Natural killer cell (primary cell): ENCODE measurements at regions not wholly inside any gene's neighbourhood (a gene's known extent, or its start where the extent isn't known, plus 50 kb on each side); places are given as distances from the start of the nearest gene placed in this dataset.

ENCODE experiments used
- ATAC-seq, 3 donors: fragments of 150-1000 bp in 2 of 3; fragments of 200-7000 bp in 1 of 3; cut with Tn5 transposase; 1 replicate in 1 of 3; 2 replicates in 2 of 3; pipeline ENCODE4 v1.10.0; 2021; ENCODE audit warnings: mild to moderate bottlenecking in 2 of 3, moderate library complexity in 2 of 3
- DNase-seq, 2 donors: peaks; one replicate each; pipeline versions ENCODE4 v3.0.0 to v3.0.0-alpha.2; 2013 to 2021; ENCODE audit warnings: mixed read lengths in 1 of 2
- H3K27ac ChIP-seq: one replicate; pipeline ENCODE4 v1.5.1; 2013; ENCODE audit warnings: mild to moderate bottlenecking, low read length
- H3K27me3 ChIP-seq: one replicate; pipeline ENCODE4 v1.6.1; 2013; ENCODE audit warnings: low read length; ENCODE audit not compliant: control insufficient read depth, insufficient read depth
- H3K36me3 ChIP-seq: one replicate; pipeline ENCODE4 v1.6.1; 2013; ENCODE audit warnings: low read length; ENCODE audit not compliant: control insufficient read depth, insufficient read depth
- H3K4me1 ChIP-seq: one replicate; pipeline ENCODE4 v1.6.1; 2013; ENCODE audit warnings: low read length; ENCODE audit not compliant: control insufficient read depth, insufficient read depth
- H3K4me3 ChIP-seq: one replicate; pipeline ENCODE4 v1.5.1; 2013; ENCODE audit warnings: low read length
- H3K9me3 ChIP-seq: one replicate; pipeline ENCODE4 v1.6.1; 2013; ENCODE audit warnings: low read length; ENCODE audit not compliant: control insufficient read depth, insufficient read depth
- H3K27ac Mint-ChIP-seq, 2 donors: one replicate each; pipeline ENCODE4 v1.8.0; 2022; ENCODE audit warnings: mild to moderate bottlenecking in 2 of 2, mixed read lengths in 2 of 2, moderate library complexity in 1 of 2
- H3K27me3 Mint-ChIP-seq, 2 donors: one replicate each; pipeline ENCODE4 v1.8.0; 2022; ENCODE audit warnings: low read depth in 2 of 2, mixed read lengths in 2 of 2
- H3K36me3 Mint-ChIP-seq: one replicate; pipeline ENCODE4 v1.8.0; 2022; ENCODE audit warnings: mixed read lengths
- H3K4me1 Mint-ChIP-seq, 2 donors: one replicate each; pipeline ENCODE4 v1.8.0; 2022; ENCODE audit warnings: mixed read lengths in 2 of 2
- H3K4me3 Mint-ChIP-seq: one replicate; pipeline ENCODE4 v1.8.0; 2022; ENCODE audit warnings: mild to moderate bottlenecking, moderate library complexity, mixed read lengths
- H3K9me3 Mint-ChIP-seq, 2 donors: one replicate each; pipeline ENCODE4 v1.8.0; 2022; ENCODE audit warnings: mixed read lengths in 2 of 2
- CTCF ChIP-seq: fragments of 200-600 bp; IDR thresholded peaks from one replicate; pipeline ENCODE4 v1.8.0; 2022; ENCODE audit warnings: antibody characterized with exemption
- WGBS: methylation state at CpG from one replicate; pipeline ENCODE4 v1.1.7; 2013; ENCODE audit warnings: missing lambda C conversion rate; ENCODE audit not compliant: insufficient coverage; 5-methylcytosine and 5-hydroxymethylcytosine counted together
- intact Hi-C: fragments of 100-400 bp; cut with micrococcal nuclease; formaldehyde crosslinking; loops from one replicate; pipeline ENCODE4 v1.14.2; 2022

- Mint-ChIP-seq H3K4me1 (no peaks in the 10 kb centered on the region), H3K27ac (no peak overlapping the region), H3K4me3 (no peak overlapping the region), H3K9me3 (no peaks in the 10 kb centered on the region), H3K27me3 (no peaks in the 10 kb centered on the region), H3K36me3 (no peaks in the 10 kb centered on the region)
- Histone ChIP-seq H3K36me3 (no peaks in the 10 kb centered on the region), H3K27ac (no peak overlapping the region), H3K27me3 (no peaks in the 10 kb centered on the region), H3K4me1 (no peaks in the 10 kb centered on the region), H3K4me3 (no peak overlapping the region), H3K9me3 (no peaks in the 10 kb centered on the region)
- ATAC-seq (no peak), DNase-seq (no peak)
- 94% methylated on average over 1 of the region's 1 CpG for WGBS
- intact Hi-C loops, result no loop called here
- no peak for TF ChIP-seq CTCF
Measured at GRCh38 chr9:18423791-18424531, 50.0 kb upstream of the ADAMTSL1 start.
